H1 (cell line): ENCODE measurements at regions not wholly inside any gene's neighbourhood (a gene's known extent, or its start where the extent isn't known, plus 50 kb on each side); places are given as distances from the start of the nearest gene placed in this dataset.

Experiments used
- CTCF ChIA-PET: fragments of 300-600 bp; sonication (Branson Sonifier 250); formaldehyde crosslinking; loops from one replicate; lab custom pipeline; 2021; ENCODE audit not compliant: partially characterized antibody; lab: Charles Lee
- POLR2A ChIA-PET: fragments of 300-600 bp; sonication (Branson Sonifier 250); formaldehyde crosslinking; loops from one replicate; lab custom pipeline; 2021; ENCODE audit warnings: inconsistent platforms; ENCODE audit not compliant: partially characterized antibody; lab: Charles Lee
- DNase-seq, 2 experiments: peaks; one replicate each; pipeline versions ENCODE4 v3.0.0 to v3.0.0-alpha.2; 2010 to 2022; ENCODE audit warnings: low spot score in 2 of 2, low read depth in 1 of 2, mixed read lengths in 1 of 2
- FAIRE-seq: peaks from 2 replicates; lab custom pipeline; 2011; peaks lifted over from hg19 to GRCh38; lab: Jason Lieb, UNC
- H2AFZ ChIP-seq: 2 replicates; pipeline ENCODE4 v1.8.1; 2012; ENCODE audit warnings: low read length, inconsistent platforms
- H2AK5ac ChIP-seq: 2 replicates; pipeline ENCODE4 v1.6.1; 2013; ENCODE audit warnings: low read depth, low read length
- H2BK120ac ChIP-seq: replicated peaks from 2 replicates; pipeline ENCODE3; 2013; ENCODE audit warnings: low read depth, low read length, inconsistent platforms
- H2BK12ac ChIP-seq: 2 replicates; pipeline ENCODE4 v1.6.1; 2013; ENCODE audit warnings: low read depth, low read length
- H2BK15ac ChIP-seq: 2 replicates; pipeline ENCODE4 v1.6.1; 2013; ENCODE audit warnings: low read length
- H2BK20ac ChIP-seq: 2 replicates; pipeline ENCODE4 v1.6.1; 2013; ENCODE audit warnings: low read length
- H2BK5ac ChIP-seq: 2 replicates; pipeline ENCODE4 v1.6.1; 2013; ENCODE audit warnings: low read depth, low read length
- H3K14ac ChIP-seq: 2 replicates; pipeline ENCODE4 v1.6.1; 2013; ENCODE audit warnings: inconsistent platforms; ENCODE audit not compliant: insufficient read length
- H3K18ac ChIP-seq: 2 replicates; pipeline ENCODE4 v1.6.1; 2013; ENCODE audit warnings: low read length; ENCODE audit errors: extremely low read depth
- H3K23ac ChIP-seq: 2 replicates; pipeline ENCODE4 v1.6.1; 2013; ENCODE audit warnings: inconsistent platforms; ENCODE audit not compliant: insufficient read length
- H3K23me2 ChIP-seq: 2 replicates; pipeline ENCODE4 v1.6.1; 2013; ENCODE audit warnings: low read depth, low read length
- H3K27ac ChIP-seq: 2 replicates; pipeline ENCODE4 v1.6.1; 2011; ENCODE audit warnings: low read depth, low read length, inconsistent platforms
- H3K27me3 ChIP-seq, 4 experiments: replicated peaks in 1 of 4; 1 replicate in 1 of 4; 2 replicates in 3 of 4; pipeline versions ENCODE4 v1.6.1 to v1.8.1; 2011 to 2013; ENCODE audit warnings: low read length in 3 of 4, mild to moderate bottlenecking in 3 of 4, inconsistent platforms in 2 of 4, mixed read lengths in 2 of 4, moderate library complexity in 1 of 4; ENCODE audit not compliant: control insufficient read depth in 3 of 4, insufficient read depth in 3 of 4; ENCODE audit errors: extremely low read depth in 1 of 4
- H3K36me3 ChIP-seq, 4 experiments: 2 replicates each; pipeline versions ENCODE4 v1.6.1 to v1.8.1; 2011 to 2013; ENCODE audit warnings: mild to moderate bottlenecking in 4 of 4, low read length in 3 of 4, moderate library complexity in 2 of 4, control low read depth in 1 of 4, inconsistent platforms in 1 of 4; ENCODE audit not compliant: insufficient read depth in 4 of 4, control insufficient read depth in 2 of 4
- H3K4ac ChIP-seq: replicated peaks from 2 replicates; pipeline ENCODE3; 2013; ENCODE audit warnings: low read length, low read depth, mixed read lengths, inconsistent platforms; ENCODE audit not compliant: insufficient read length
- H3K4me1 ChIP-seq, 4 experiments: replicated peaks in 1 of 4; 1 replicate in 1 of 4; 2 replicates in 3 of 4; pipeline versions ENCODE4 v1.6.1 to v1.8.1; 2011 to 2013; ENCODE audit warnings: low read length in 3 of 4, inconsistent platforms in 2 of 4, mixed read lengths in 1 of 4; ENCODE audit not compliant: insufficient read depth in 4 of 4, control insufficient read depth in 3 of 4
- H3K4me2 ChIP-seq, 2 experiments: 2 replicates each; pipeline versions ENCODE4 v1.6.1 to v1.8.1; 2011 to 2013; ENCODE audit warnings: low read depth in 2 of 2, low read length in 2 of 2, control low read depth in 1 of 2, inconsistent platforms in 1 of 2, mild to moderate bottlenecking in 1 of 2; ENCODE audit not compliant: insufficient read depth in 1 of 2
- H3K4me3 ChIP-seq, 4 experiments: fragments of 200-600, 300-600 bp in 1 of 4; sonication (generic), shearing (Covaris generic), sonication (Bioruptor Twin) in 1 of 4; 2 replicates each; pipeline versions ENCODE4 v1.5.1 to v1.8.1; 2011 to 2016; ENCODE audit warnings: low read length in 4 of 4, low read depth in 3 of 4, control low read depth in 2 of 4, inconsistent platforms in 2 of 4, mild to moderate bottlenecking in 2 of 4, mixed read lengths in 1 of 4, moderate library complexity in 1 of 4; ENCODE audit not compliant: insufficient read depth in 2 of 4; ENCODE audit errors: extremely low read depth in 1 of 4
- H3K56ac ChIP-seq: replicated peaks from 2 replicates; pipeline ENCODE3; 2013; ENCODE audit warnings: low read depth, mild to moderate bottlenecking, mixed read lengths, low read length, inconsistent platforms; ENCODE audit not compliant: insufficient read length
- H3K79me1 ChIP-seq: 2 replicates; pipeline ENCODE4 v1.6.1; 2013; ENCODE audit warnings: low read depth, low read length, control low read depth
- H3K79me2 ChIP-seq, 2 experiments: 2 replicates each; pipeline versions ENCODE4 v1.6.1 to v1.8.1; 2012 to 2013; ENCODE audit warnings: low read length in 2 of 2, mild to moderate bottlenecking in 2 of 2, inconsistent platforms in 1 of 2; ENCODE audit not compliant: insufficient read depth in 2 of 2, control insufficient read depth in 1 of 2
- H3K9ac ChIP-seq, 4 experiments: replicated peaks in 1 of 4; 1 replicate in 1 of 4; 2 replicates in 3 of 4; pipeline versions ENCODE4 v1.6.1 to v1.8.1; 2011 to 2013; ENCODE audit warnings: low read depth in 3 of 4, low read length in 3 of 4, control low read depth in 2 of 4, mild to moderate bottlenecking in 2 of 4, moderate library complexity in 2 of 4, inconsistent platforms in 1 of 4; ENCODE audit errors: extremely low read depth in 1 of 4
- H3K9me3 ChIP-seq, 2 experiments: 2 replicates each; pipeline versions ENCODE4 v1.6.1 to v1.8.1; 2012 to 2013; ENCODE audit warnings: mild to moderate bottlenecking in 2 of 2, moderate library complexity in 2 of 2, control low read depth in 1 of 2, inconsistent platforms in 1 of 2, low read depth in 1 of 2, low read length in 1 of 2, mixed read lengths in 1 of 2; ENCODE audit not compliant: insufficient read depth in 2 of 2
- H4K20me1 ChIP-seq, 2 experiments: replicated peaks in 1 of 2; 2 replicates each; pipeline versions ENCODE3 to v1.8.1; 2011 to 2013; ENCODE audit warnings: inconsistent platforms in 2 of 2, low read length in 2 of 2, mild to moderate bottlenecking in 1 of 2; ENCODE audit not compliant: insufficient read depth in 2 of 2, control insufficient read depth in 1 of 2
- H4K5ac ChIP-seq: 2 replicates; pipeline ENCODE4 v1.6.1; 2013; ENCODE audit warnings: low read length, low read depth, mixed read lengths, inconsistent platforms; ENCODE audit not compliant: insufficient read length
- H4K8ac ChIP-seq: 2 replicates; pipeline ENCODE4 v1.8.0; 2013; ENCODE audit warnings: mild to moderate bottlenecking, moderate library complexity, low read length, inconsistent platforms; ENCODE audit not compliant: insufficient read depth; ENCODE audit errors: extremely low read depth
- H4K91ac ChIP-seq: replicated peaks from 2 replicates; pipeline ENCODE3; 2013; ENCODE audit warnings: low read length, mixed read lengths, inconsistent platforms; ENCODE audit not compliant: insufficient read length
- ATF2 ChIP-seq: IDR thresholded peaks from 2 replicates; pipeline ENCODE4 v1.6.1; 2012; ENCODE audit warnings: low read length, inconsistent platforms
- ATF3 ChIP-seq: IDR thresholded peaks from 2 replicates; pipeline ENCODE4 v1.6.1; 2011; ENCODE audit warnings: low read depth, mild to moderate bottlenecking, low read length; ENCODE audit not compliant: insufficient read depth
- HDAC2 ChIP-seq, 2 experiments: fragments of 300-600 bp in 1 of 2; sonication (generic) in 1 of 2; IDR thresholded peaks; 2 replicates each; pipeline ENCODE4 v1.6.1; 2011 to 2012; ENCODE audit warnings: low read depth in 2 of 2, low read length in 2 of 2, mild to moderate bottlenecking in 2 of 2, moderate library complexity in 2 of 2, borderline replicate concordance in 1 of 2, inconsistent platforms in 1 of 2
- POLR2A ChIP-seq, 2 experiments: IDR thresholded peaks; 1 replicate in 1 of 2; 2 replicates in 1 of 2; pipeline ENCODE4 v1.6.1; 2011; ENCODE audit warnings: low read depth in 2 of 2, low read length in 2 of 2, mild to moderate bottlenecking in 2 of 2; ENCODE audit errors: control extremely low read depth in 1 of 2
- POU5F1 ChIP-seq: IDR thresholded peaks from 2 replicates; pipeline ENCODE4 v1.6.1; 2011; ENCODE audit warnings: low read depth, mild to moderate bottlenecking, low read length, moderate library complexity
- RNF2 ChIP-seq: fragments of 200-900, 300-1000 bp; sonication (generic); IDR thresholded peaks from 2 replicates; pipeline ENCODE4 v1.7.1; 2016; ENCODE audit warnings: borderline replicate concordance, low read depth, mild to moderate bottlenecking, antibody characterized with exemption, low read length; ENCODE audit not compliant: poor library complexity, severe bottlenecking; ENCODE audit errors: missing control alignments
- SIX5 ChIP-seq: IDR thresholded peaks from 2 replicates; pipeline ENCODE4 v1.6.1; 2011; ENCODE audit warnings: mild to moderate bottlenecking, low read depth, low read length
- SRF ChIP-seq: IDR thresholded peaks from 2 replicates; pipeline ENCODE4 v1.6.1; 2011; ENCODE audit warnings: mild to moderate bottlenecking, low read depth, low read length, moderate library complexity
- WGBS, 2 experiments: shearing (Covaris generic) in 1 of 2; methylation state at CpG; one replicate each; pipeline versions ENCODE4 v1.1.6 to v1.1.7; 2013 to 2015; ENCODE audit warnings: low lambda C conversion rate in 2 of 2, mixed read lengths in 2 of 2, inconsistent platforms in 1 of 2, low coverage in 1 of 2, missing lambda C conversion rate in 1 of 2; ENCODE audit not compliant: insufficient replicate concordance in 2 of 2, insufficient coverage in 1 of 2, insufficient read length in 1 of 2; ENCODE audit errors: extremely low coverage in 1 of 2, missing lambda C conversion rate in 1 of 2; 5-methylcytosine and 5-hydroxymethylcytosine counted together

GRCh38 chr1:244992833-244993232 is 128.5 kb upstream of the HNRNPU start:
- Histone ChIP-seq H3K27me3 (no peaks in the 10 kb centered on the region), H3K79me1 (no peaks in the 10 kb centered on the region), H3K4ac (no peak overlapping the region), H3K36me3 (no peaks in the 10 kb centered on the region), H2BK12ac (no peak overlapping the region), H2AK5ac (no peak overlapping the region), H4K20me1 (no peaks in the 10 kb centered on the region), H3K56ac (no peak overlapping the region), H3K27ac (no peak overlapping the region), H2BK5ac (no peak overlapping the region), H3K14ac (no peak overlapping the region), H2BK15ac (no peak overlapping the region), H4K91ac (no peak overlapping the region), H3K23me2 (no peaks in the 10 kb centered on the region), H3K4me2 (no peak overlapping the region), H3K4me1 (no peaks in the 10 kb centered on the region), H3K79me2 (peaks cover 0 to 4% of the 10 kb centered on the region in 2 experiments; a peak in 1 of 4 replicates), H3K18ac (no peak overlapping the region), H3K9ac (no peak overlapping the region), H2BK120ac (no peak overlapping the region), H2BK20ac (no peak overlapping the region), H2AFZ (no peak overlapping the region), H3K9me3 (no peaks in the 10 kb centered on the region), H3K4me3 (no peak overlapping the region), H3K23ac (no peak overlapping the region), H4K8ac (no peak overlapping the region), H4K5ac (no peak overlapping the region)
- ChIA-PET POLR2A (interaction anchor here (1.5 kb wide), 1 partner anchor 129 kb away, joined by 4 read pairs; the partner anchor contains the start of gene HNRNPU), CTCF (no interaction called here)
- DNase-seq (no peak), FAIRE-seq (no peak)
- 0% methylated on average over 1 of the region's 1 CpG; no CpG with 5 or more reads in 1 of the 2 experiments for WGBS, 2 experiments
- TF ChIP-seq ATF2 (no peak), POLR2A (IDR thresholded peaks at IDR 0.05; ENCODE audit: control extremely low read depth in 1 of 2, low read depth in 2 of 2, low read length in 2 of 2) (no peak), SRF (no peak), RNF2 (no peak), HDAC2 (IDR thresholded peaks at IDR 0.05; ENCODE audit: borderline replicate concordance in 1 of 2, low read depth in 2 of 2, low read length in 2 of 2) (no peak), SIX5 (no peak), POU5F1 (no peak), ATF3 (no peak)
